RWPE2 (cell line): ENCODE measurements at regions not wholly inside any gene's neighbourhood (a gene's known extent, or its start where the extent isn't known, plus 50 kb on each side); places are given as distances from the start of the nearest gene placed in this dataset.
A peak's percentile ranks its signal among the peaks of the same experiment; 100 is the strongest.
"Not testable (repeated sequence)": the region's sequence is repeated elsewhere in the genome, so short reads cannot be mapped to it uniquely, and the experiment has no call there.

Source experiments
- ATAC-seq: fragments of 200-7000 bp; cut with Tn5 transposase; 3 replicates; pipeline ENCODE4 v1.9.1; 2021; ENCODE audit warnings: low read depth
- DNase-seq: peaks from one replicate; pipeline ENCODE4 v3.0.0-alpha.2; 2020; ENCODE audit warnings: low spot score
- H3K27ac ChIP-seq: fragments of 450-650 bp; 2 replicates; pipeline ENCODE4 v1.5.1; 2017; ENCODE audit warnings: mild to moderate bottlenecking; ENCODE audit not compliant: poor library complexity, severe bottlenecking
- H3K27me3 ChIP-seq: fragments of 250-450 bp; sonication (Bioruptor Pico); 2 replicates; pipeline ENCODE4 v1.5.1; 2021; ENCODE audit warnings: mild to moderate bottlenecking, moderate library complexity; ENCODE audit not compliant: insufficient read depth, poor library complexity, severe bottlenecking
- H3K36me3 ChIP-seq: fragments of 250-450 bp; sonication (Bioruptor Pico); 2 replicates; pipeline ENCODE4 v1.5.1; 2020; ENCODE audit warnings: low read depth, mild to moderate bottlenecking, moderate library complexity
- H3K4me1 ChIP-seq: fragments of 250-450 bp; sonication (Bioruptor Pico); 2 replicates; pipeline ENCODE4 v1.5.1; 2021; ENCODE audit warnings: mild to moderate bottlenecking, moderate library complexity; ENCODE audit not compliant: insufficient read depth, poor library complexity, severe bottlenecking
- H3K4me3 ChIP-seq: fragments of 250-450 bp; sonication (Bioruptor Pico); 2 replicates; pipeline ENCODE4 v1.5.1; 2021; ENCODE audit warnings: mild to moderate bottlenecking, moderate library complexity; ENCODE audit not compliant: severe bottlenecking
- H3K9me3 ChIP-seq: fragments of 250-450 bp; sonication (Bioruptor Pico); 2 replicates; pipeline ENCODE4 v1.5.1; 2021; ENCODE audit warnings: mild to moderate bottlenecking, moderate library complexity; ENCODE audit not compliant: severe bottlenecking
- CTCF ChIP-seq: fragments of 450-650 bp; IDR thresholded peaks from one replicate; pipeline ENCODE4 v1.5.1; 2017; ENCODE audit warnings: mild to moderate bottlenecking, moderate library complexity; ENCODE audit not compliant: poor library complexity, severe bottlenecking

GRCh38 chr13:46455924-46456323 lies 68.9 kb upstream of the RUBCNL start:
- H3K4me1 ChIP-seq, H3K4me3 ChIP-seq, H3K9me3 ChIP-seq, H3K27me3 ChIP-seq, H3K36me3 ChIP-seq, DNase-seq, H3K27ac ChIP-seq: not testable (repeated sequence)
- peak; percentile 17 for TF ChIP-seq CTCF
- 0 out of 3 replicates have a peak, but pooled peaks have one; percentile 58 for ATAC-seq

DNA sequence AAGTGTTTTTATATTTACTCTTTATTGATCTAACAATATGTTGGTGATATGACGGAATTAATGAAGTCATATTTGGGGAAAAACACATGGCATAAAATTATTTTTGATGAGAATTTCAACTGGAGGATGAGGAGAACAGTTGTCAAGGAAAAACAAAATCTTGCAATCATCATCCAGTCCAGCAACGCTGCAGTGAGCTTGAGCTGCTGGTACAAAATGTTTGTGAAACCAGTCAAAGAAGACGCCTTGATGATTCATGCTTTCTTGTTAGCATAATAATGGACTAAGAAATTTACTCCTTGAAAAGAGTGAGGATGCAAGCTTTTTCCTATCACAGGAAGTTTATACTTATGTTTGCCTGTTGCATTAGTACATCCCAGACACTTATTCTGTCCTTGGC lies 64.1 kb upstream of the RUBCNL start:
- not testable (repeated sequence) for H3K27me3 ChIP-seq, ATAC-seq, DNase-seq

DNA sequence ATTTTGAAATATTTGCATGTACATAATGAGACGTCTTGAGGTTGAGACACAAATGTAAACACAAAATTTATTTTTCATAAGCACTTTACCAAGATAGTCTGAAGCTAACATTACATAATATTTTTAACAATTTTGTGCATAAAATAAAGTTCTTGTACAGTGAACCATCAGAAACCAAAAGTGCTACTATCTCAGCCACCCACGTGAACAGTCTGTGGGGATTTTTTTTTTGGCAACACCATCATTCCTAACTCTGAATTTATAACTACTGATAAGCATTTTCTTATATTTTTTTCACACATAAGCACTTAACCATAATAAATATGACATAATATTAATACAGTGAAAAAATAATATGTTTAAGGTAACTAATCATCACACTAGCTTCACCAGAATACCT lies 62.9 kb upstream of the RUBCNL start:
- H3K4me3 ChIP-seq, H3K9me3 ChIP-seq, ATAC-seq, DNase-seq, H3K36me3 ChIP-seq, H3K27ac ChIP-seq, H3K4me1 ChIP-seq, H3K27me3 ChIP-seq: not testable (repeated sequence)

More for the DNA sequence above, 64.1 kb upstream of the RUBCNL start:
- H3K36me3 ChIP-seq, H3K4me1 ChIP-seq, H3K4me3 ChIP-seq, H3K9me3 ChIP-seq, H3K27ac ChIP-seq: not testable (repeated sequence)

- not testable (repeated sequence) for ATAC-seq, H3K27me3 ChIP-seq, DNase-seq, H3K4me1 ChIP-seq, H3K9me3 ChIP-seq, H3K27ac ChIP-seq, H3K36me3 ChIP-seq, H3K4me3 ChIP-seq
Measured at GRCh38 chr13:46448148-46448547, 61.1 kb upstream of the RUBCNL start.

DNA sequence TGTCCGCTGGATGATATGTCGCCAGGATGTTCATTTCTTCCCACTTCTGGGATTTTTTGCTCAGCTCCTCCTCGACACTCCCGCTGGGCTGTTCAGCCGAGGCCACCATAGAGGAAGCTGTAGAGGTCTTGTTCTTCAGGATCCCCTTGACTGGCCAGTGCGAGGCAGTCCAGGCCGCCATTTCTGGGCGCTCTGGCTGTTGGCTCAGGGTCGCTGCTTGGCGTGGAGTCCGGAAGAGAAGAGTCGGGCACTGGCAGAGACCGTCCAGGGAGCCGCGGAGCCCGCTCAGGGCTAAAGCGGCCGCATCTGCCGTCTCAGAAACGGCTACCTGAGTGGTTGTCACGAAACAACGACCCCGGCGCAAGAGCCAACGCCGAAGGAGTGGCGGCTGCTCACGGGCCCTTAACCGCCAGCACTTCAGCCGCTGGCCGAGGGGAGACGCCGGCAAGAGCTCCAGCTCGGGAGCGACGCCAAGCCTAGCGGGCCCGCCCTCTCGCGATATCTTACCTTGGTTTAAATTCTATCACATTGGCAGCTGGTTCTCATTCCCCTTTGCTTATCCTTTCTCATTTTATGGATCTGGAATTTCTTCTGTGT lies 50.9 kb upstream of the RUBCNL start:
- ATAC-seq, H3K27ac ChIP-seq, DNase-seq, H3K27me3 ChIP-seq, H3K9me3 ChIP-seq, H3K4me1 ChIP-seq, H3K4me3 ChIP-seq, H3K36me3 ChIP-seq: not testable (repeated sequence)
